ENCODE measurements at regions not wholly inside any gene's neighbourhood (a gene's known extent, or its start where the extent isn't known, plus 50 kb on each side); places are given as distances from the start of the nearest gene placed in this dataset.

DNA sequence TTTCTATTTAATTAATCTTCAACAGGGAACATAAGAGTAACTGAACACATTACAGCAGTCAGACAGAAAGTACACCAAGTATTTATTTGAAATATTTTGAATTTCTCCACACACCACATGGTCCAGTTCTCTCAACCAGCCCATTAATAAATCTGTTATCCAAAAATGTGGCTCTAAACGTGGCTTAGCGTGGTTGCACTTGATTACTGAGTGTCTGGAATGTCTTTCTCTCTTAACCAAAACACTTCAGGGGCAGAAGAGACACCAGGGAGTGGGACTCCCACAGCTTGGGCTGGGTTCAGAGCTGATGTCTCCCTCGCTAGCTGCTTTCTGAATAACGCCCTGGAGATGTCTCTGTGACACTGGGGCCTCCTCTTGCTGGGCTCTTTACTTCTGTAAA is 52.6 kb upstream of the FANCC start:
- ChIA-PET CTCF (interaction anchor here (1.1 kb wide), 1 partner anchor 22 kb away, joined by 4 read pairs; no protein-coding TSS in a partner anchor), POLR2A (no interaction called here)
- H3K4me1 ChIP-seq (ENCODE audit: control insufficient read depth, extremely low read depth, insufficient read depth, low read length), result no peaks in the 10 kb centered on the region
- H3K9me3 ChIP-seq (replicated peaks; ENCODE audit: control insufficient read depth, insufficient read depth, low read length), result no peaks in the 10 kb centered on the region
- no peak for TF ChIP-seq POLR2A (IDR thresholded peaks at IDR 0.05; ENCODE audit: low read depth, low read length)
- TF ChIP-seq POLR2AphosphoS5 (IDR thresholded peaks at IDR 0.05; ENCODE audit: insufficient read depth, low read depth, low read length), result no peak
- no TSS peak for BruUV-seq (replicated peaks)
- H2AFZ ChIP-seq (ENCODE audit: low read depth, low read length), result no peak overlapping the region
- H3K27me3 ChIP-seq (ENCODE audit: control insufficient read depth in 2 of 2, insufficient read depth in 2 of 2, low read length in 2 of 2), result peaks cover 6 to 12% of the 10 kb centered on the region in 2 experiments
- DNase-seq (ENCODE audit: low read depth, low spot score), result no peak
- dilution Hi-C loops (cut with MboI; ENCODE audit: extremely low pct_ligation_motif_present, low sequenced_read_pairs), result no loop called here
- H3K9ac ChIP-seq (replicated peaks; ENCODE audit: extremely low read depth, insufficient read depth, low read length), result no peak overlapping the region
- intact Hi-C loops (cut with micrococcal nuclease), result loop anchor here (5.0 kb wide), 1 partner anchor 103 kb away; no protein-coding TSS in a partner anchor
- H4K20me1 ChIP-seq (replicated peaks; ENCODE audit: control insufficient read depth, extremely low read depth, insufficient read depth, low read length), result no peaks in the 10 kb centered on the region
- no peaks in the 10 kb centered on the region for H3K9me1 ChIP-seq (replicated peaks; ENCODE audit: control insufficient read depth, extremely low read depth, insufficient read depth, low read length)
- no peak overlapping the region for H3K4me3 ChIP-seq (replicated peaks in 1 of 3; ENCODE audit: insufficient read depth in 1 of 3, low read depth in 1 of 3, low read length in 3 of 3)
- H3K27ac ChIP-seq (ENCODE audit: insufficient read depth, low read depth, low read length), result no peak overlapping the region
- H3K4me2 ChIP-seq (ENCODE audit: insufficient read depth, low read length), result no peak overlapping the region
- no peaks in the 10 kb centered on the region for H3K79me2 ChIP-seq (ENCODE audit: control insufficient read depth, insufficient read depth, low read length)
- H3K36me3 ChIP-seq (ENCODE audit: control insufficient read depth in 2 of 2, extremely low read depth in 1 of 2, insufficient read depth in 2 of 2, low read length in 2 of 2), result no peaks in the 10 kb centered on the region
- no peak for FAIRE-seq

DNA sequence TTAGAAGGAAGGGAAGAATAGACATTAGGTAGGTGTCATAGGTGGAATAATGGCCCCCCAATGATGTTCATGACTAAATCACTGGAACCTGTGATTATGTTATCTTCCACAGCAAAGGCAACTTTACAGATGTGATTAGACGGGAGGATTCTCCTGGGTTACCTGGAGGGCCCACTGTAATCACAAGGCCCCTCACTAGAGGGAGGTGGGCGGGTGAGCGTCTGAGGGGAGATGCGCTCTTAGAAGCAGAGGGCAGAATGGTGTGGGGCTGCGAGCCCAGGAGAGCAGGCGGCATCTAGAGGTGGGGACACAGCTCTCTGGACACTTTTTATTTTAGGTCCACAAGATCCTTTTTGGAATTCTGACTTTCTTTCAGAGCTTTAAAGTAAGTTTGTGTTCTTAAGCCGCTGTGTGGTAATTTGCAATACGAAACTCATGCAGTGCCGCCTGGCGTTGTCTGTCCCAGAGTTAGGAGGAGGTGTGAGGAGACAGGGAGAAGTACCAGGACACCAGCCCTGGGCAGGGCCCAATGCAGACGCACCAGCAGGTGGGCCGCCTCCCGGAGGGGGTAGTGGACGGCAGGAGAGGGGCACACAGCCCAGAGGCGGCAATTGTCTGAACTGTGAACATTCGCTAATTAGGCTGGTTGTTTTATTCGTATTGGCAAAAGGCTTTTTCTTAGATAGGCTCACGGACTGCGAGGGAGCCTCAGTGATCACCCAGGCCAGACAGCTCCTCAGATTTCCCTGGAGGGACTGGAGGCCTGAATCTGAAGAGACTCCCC is 51.1 kb upstream of the FANCC start:
- H3K4me1 ChIP-seq (ENCODE audit: control insufficient read depth, extremely low read depth, insufficient read depth, low read length), result no peaks in the 10 kb centered on the region
- no peak for DNase-seq (ENCODE audit: low read depth, low spot score)
- no peak overlapping the region for H3K27ac ChIP-seq (ENCODE audit: insufficient read depth, low read depth, low read length)
- H4K20me1 ChIP-seq (replicated peaks; ENCODE audit: control insufficient read depth, extremely low read depth, insufficient read depth, low read length), result no peaks in the 10 kb centered on the region
- no peak overlapping the region for H3K4me3 ChIP-seq (replicated peaks in 1 of 3; ENCODE audit: insufficient read depth in 1 of 3, low read depth in 1 of 3, low read length in 3 of 3)
- ChIA-PET POLR2A (no interaction called here), CTCF (no interaction called here)
- intact Hi-C loops (cut with micrococcal nuclease), result no loop called here
- no peak overlapping the region for H2AFZ ChIP-seq (ENCODE audit: low read depth, low read length)
- H3K27me3 ChIP-seq (ENCODE audit: control insufficient read depth in 2 of 2, insufficient read depth in 2 of 2, low read length in 2 of 2), result peaks cover 7 to 18% of the 10 kb centered on the region in 2 experiments
- no TSS peak for BruUV-seq (replicated peaks)
- dilution Hi-C loops (cut with MboI; ENCODE audit: extremely low pct_ligation_motif_present, low sequenced_read_pairs), result no loop called here
- H3K4me2 ChIP-seq (ENCODE audit: insufficient read depth, low read length), result no peak overlapping the region
- no peaks in the 10 kb centered on the region for H3K9me3 ChIP-seq (replicated peaks; ENCODE audit: control insufficient read depth, insufficient read depth, low read length)
- H3K79me2 ChIP-seq (ENCODE audit: control insufficient read depth, insufficient read depth, low read length), result no peaks in the 10 kb centered on the region
- no peaks in the 10 kb centered on the region for H3K36me3 ChIP-seq (ENCODE audit: control insufficient read depth in 2 of 2, extremely low read depth in 1 of 2, insufficient read depth in 2 of 2, low read length in 2 of 2)
- no peak for FAIRE-seq
- TF ChIP-seq, protein P1, sequence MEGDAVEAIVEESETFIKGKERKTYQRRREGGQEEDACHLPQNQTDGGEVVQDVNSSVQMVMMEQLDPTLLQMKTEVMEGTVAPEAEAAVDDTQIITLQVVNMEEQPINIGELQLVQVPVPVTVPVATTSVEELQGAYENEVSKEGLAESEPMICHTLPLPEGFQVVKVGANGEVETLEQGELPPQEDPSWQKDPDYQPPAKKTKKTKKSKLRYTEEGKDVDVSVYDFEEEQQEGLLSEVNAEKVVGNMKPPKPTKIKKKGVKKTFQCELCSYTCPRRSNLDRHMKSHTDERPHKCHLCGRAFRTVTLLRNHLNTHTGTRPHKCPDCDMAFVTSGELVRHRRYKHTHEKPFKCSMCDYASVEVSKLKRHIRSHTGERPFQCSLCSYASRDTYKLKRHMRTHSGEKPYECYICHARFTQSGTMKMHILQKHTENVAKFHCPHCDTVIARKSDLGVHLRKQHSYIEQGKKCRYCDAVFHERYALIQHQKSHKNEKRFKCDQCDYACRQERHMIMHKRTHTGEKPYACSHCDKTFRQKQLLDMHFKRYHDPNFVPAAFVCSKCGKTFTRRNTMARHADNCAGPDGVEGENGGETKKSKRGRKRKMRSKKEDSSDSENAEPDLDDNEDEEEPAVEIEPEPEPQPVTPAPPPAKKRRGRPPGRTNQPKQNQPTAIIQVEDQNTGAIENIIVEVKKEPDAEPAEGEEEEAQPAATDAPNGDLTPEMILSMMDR (IDR thresholded peaks at IDR 0.05; ENCODE audit: extremely low read depth in 1 of 2, insufficient read depth in 1 of 2, low read depth in 1 of 2, low read length in 2 of 2), result no peak
- no peak for TF ChIP-seq POLR2A (IDR thresholded peaks at IDR 0.05; ENCODE audit: low read depth, low read length)
- no peak for TF ChIP-seq GATA2 (IDR thresholded peaks at IDR 0.05; ENCODE audit: insufficient read depth, insufficient read length, low read depth, low read length)
- TF ChIP-seq EZH2 (IDR thresholded peaks at IDR 0.05; ENCODE audit: borderline replicate concordance, low read depth, low read length, severe bottlenecking), result no peak
- TF ChIP-seq MYC (IDR thresholded peaks at IDR 0.05; ENCODE audit: low read depth, low read length), result no peak
- TF ChIP-seq, protein P2, sequence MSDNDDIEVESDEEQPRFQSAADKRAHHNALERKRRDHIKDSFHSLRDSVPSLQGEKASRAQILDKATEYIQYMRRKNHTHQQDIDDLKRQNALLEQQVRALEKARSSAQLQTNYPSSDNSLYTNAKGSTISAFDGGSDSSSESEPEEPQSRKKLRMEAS (IDR thresholded peaks at IDR 0.05; ENCODE audit: insufficient read depth, insufficient read length), result no peak
- no peak for TF ChIP-seq FOS (IDR thresholded peaks at IDR 0.05; ENCODE audit: borderline replicate concordance, insufficient read depth, low read length)
- TF ChIP-seq POLR2AphosphoS5 (IDR thresholded peaks at IDR 0.05; ENCODE audit: insufficient read depth, low read depth, low read length), result no peak
- no peak for TF ChIP-seq JUN (IDR thresholded peaks at IDR 0.05; ENCODE audit: borderline replicate concordance, insufficient read depth, insufficient read length, low read depth)
- no peak overlapping the region for H3K9ac ChIP-seq (replicated peaks; ENCODE audit: extremely low read depth, insufficient read depth, low read length)
- H3K9me1 ChIP-seq (replicated peaks; ENCODE audit: control insufficient read depth, extremely low read depth, insufficient read depth, low read length), result no peaks in the 10 kb centered on the region
